NCI-H1092 treated with DMSO at 0.1 percent for 48 hours (cell line): ENCODE measurements at regions not wholly inside any gene's neighbourhood (a gene's known extent, or its start where the extent isn't known, plus 50 kb on each side); places are given as distances from the start of the nearest gene placed in this dataset.
A peak's percentile ranks its signal among the peaks of the same experiment; 100 is the strongest.
"Not testable (repeated sequence)": the region's sequence is repeated elsewhere in the genome, so short reads cannot be mapped to it uniquely, and the experiment has no call there.

Experiments
- DNase-seq: peaks from one replicate; lab custom pipeline; 2025; lab: John Stamatoyannopoulos, UW

DNA sequence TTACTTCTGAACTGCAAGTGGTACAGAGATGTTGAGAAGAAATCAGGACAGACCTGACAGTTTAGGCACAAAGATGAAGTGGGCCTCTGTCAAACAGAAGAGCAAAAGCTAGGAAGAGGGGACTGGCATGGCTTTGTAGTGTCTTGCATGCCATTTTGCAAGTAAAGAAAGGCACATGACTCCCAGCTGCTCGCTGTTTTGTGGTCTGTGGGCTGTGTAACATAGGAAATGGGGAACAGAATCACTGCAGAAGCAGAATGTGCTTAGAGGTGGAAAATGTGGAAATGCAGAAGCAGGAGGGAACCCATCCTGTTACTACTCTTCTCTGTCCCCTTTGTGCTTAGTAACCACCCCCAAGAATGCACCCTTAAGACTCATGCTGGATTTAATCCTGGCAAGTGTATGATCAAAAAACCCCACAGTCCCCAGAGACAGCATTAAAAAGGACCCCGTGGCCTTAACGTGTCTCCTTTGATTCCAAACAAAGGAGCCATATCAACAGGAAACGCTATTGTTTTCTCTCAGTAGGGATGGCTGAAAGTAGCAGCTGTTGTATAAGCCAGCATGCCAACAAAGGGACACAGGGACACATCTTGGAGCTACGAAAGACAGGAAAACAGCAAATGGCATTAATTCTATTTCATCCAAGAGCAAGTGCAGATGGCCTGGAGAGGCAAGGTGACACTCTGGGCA is 177.6 kb upstream of the GLRA2 start:
- peak; percentile 36 for DNase-seq

DNA sequence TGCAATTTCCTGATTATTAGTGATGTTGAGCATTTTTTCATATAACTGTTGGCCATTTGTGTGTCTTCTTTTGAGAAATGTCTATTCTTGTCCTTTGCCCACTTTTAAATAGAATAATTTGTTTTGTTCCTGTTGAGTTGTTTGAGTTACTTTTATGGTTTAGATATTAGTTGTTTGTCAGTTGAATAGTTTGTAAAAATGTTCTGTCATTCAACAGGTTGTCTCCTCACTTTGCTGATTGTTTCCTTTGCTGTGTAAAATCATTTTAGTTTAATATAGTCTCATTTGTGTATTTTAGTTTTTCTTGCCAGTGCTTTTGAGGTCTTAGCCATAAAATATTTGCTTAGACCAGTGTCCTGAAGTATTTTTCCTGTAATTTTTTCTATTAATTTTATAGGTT is 181.8 kb upstream of the GLRA2 start:
- no peak for DNase-seq

DNA sequence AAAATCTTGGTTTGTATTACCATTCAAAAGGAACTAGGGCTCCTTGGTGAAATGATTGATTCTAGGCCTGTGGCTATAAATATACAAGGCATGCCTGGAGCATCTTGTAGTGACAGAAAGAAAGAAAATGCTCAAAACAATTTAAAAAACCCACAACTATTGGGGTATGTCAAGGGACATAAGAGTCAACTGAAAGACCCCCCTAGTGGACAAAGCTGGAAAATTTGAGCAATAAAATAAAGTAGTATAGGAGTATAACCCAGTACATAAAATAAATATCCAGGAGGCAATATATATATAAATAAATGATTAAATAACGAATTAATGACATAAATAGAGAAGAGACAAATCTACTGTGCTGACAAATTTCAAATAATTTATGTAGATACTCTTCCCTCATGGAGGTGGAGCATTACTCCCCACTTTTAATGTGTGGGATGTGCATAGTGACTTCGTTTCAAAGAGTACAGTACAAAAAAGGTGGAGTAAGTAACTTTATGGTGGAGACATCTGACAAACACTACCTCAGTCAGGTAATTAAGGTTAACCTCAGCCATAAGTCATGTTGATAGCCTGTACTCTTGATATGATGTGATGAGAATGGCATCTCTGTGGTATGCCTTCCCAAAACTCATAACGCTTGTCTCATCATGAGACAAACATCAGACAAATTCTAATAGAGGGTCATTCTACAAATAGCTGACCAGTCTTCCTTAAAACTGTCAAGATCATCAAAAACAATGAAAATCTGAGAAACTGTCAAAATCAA is 185.0 kb upstream of the GLRA2 start:
- DNase-seq: no peak

DNA sequence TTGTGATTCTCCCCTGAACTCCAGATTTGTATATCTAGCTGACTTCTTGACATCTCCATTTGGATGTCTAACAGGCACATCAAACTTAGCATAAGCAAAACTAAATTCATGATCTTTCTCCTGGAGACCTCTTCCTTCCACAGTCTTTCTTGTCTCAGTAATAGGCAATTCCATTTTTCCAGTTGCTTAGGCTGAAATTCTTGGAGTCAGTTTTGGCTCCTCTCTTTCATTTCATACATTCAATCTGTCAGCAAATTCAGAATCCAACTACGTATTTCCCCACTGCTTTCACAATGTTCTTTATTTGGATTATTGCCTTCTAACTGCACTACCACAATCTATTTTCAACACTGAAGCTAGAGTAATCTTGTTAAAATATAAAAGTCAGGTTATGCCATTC is 219.9 kb upstream of the GLRA2 start:
- no peak for DNase-seq

DNA sequence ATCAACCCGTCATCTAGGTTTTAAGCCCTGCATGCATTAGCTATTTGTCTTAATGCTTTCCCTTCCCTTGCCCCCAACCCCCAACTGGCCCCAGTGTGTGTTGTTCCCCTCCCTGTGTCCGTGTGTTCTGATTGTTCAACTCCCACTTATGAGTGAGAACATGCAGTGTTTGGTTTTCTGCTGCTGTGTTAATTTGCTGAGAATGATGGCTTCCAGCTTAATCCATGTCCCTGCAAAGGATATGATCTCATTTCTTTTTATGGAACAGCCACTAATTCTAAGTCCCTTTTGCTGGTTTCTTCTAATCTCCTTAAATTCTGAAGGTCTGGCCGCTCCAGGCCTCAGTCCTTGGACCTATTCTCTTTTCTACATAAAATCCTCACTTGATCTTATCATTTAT is 220.4 kb upstream of the GLRA2 start:
- not testable (repeated sequence) for DNase-seq

DNA sequence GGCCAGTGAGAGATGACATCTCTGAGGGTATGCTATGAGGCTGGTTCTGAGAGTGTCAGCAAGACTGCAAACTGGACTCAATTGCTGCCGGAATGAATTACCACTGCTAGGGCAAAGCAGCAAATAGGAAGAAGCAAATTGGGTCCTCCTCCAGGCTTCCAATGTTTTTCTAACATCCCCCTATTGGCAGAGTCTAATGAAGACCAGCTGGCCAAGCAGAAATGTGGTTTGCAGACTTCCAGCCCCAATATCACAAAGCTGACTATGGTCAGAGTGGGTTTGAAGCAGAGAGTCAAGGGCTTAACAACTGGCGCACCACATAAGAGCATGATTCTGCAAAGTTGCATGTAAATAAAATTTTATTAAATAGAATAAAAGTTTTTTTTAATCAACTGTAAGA is 225.4 kb upstream of the GLRA2 start:
- DNase-seq: no peak

DNA sequence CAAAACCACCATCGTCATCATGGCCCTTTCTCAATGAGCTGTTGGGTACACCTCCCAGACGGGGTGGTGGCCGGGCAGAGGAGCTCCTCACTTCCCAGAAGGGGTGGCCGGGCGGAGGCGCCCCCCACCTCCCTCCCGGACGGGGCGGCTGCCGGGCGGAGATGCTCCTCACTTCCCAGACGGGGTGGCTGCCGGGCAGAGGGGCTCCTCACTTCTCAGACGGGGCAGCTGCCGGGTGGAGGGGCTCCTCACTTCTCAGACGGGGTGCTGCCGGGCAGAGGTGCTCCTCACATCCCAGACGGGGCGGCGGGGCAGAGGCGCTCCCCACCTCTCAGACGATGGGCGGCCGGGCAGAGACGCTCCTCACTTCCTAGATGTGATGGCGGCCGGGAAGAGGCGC is 226.8 kb upstream of the GLRA2 start:
- DNase-seq: not testable (repeated sequence)

DNA sequence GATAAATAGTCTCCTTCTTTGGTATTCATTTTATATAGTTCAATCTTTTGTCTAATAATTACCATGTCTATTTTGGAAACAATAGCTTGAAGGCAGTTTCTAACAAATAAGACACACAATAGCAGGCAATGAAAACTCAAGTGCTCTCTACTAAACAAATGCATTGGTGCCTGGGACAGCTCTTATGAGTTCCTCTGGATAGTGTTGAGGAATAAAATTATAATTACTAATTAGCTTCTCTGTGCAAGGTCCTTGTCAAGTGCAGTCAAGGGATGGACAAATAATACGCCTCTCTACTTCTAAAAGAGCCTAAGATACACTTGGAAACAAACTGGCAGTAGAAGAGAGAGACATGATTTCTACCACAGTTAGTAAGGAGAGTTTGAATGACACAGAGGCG is 229.0 kb upstream of the GLRA2 start:
- no peak for DNase-seq

DNA sequence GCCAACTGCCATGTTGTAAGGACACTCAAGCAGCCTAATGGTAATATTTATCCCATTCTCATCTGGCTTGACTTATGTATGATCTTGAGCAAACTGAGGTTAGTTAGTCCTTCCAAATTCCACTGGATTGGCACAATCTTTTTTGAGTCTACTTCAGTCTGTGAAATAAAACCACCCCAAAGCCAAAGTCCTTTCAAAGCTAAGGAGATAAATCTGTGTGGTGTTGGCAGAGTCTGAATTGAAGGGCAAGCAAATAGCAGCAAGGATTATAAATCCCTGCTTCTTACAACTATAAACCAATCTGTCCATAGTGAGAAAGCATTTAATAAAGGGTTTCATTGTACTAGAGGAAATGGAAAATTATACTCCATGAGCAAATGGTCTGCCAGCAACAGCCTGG is 233.9 kb upstream of the GLRA2 start:
- DNase-seq: no peak

DNA sequence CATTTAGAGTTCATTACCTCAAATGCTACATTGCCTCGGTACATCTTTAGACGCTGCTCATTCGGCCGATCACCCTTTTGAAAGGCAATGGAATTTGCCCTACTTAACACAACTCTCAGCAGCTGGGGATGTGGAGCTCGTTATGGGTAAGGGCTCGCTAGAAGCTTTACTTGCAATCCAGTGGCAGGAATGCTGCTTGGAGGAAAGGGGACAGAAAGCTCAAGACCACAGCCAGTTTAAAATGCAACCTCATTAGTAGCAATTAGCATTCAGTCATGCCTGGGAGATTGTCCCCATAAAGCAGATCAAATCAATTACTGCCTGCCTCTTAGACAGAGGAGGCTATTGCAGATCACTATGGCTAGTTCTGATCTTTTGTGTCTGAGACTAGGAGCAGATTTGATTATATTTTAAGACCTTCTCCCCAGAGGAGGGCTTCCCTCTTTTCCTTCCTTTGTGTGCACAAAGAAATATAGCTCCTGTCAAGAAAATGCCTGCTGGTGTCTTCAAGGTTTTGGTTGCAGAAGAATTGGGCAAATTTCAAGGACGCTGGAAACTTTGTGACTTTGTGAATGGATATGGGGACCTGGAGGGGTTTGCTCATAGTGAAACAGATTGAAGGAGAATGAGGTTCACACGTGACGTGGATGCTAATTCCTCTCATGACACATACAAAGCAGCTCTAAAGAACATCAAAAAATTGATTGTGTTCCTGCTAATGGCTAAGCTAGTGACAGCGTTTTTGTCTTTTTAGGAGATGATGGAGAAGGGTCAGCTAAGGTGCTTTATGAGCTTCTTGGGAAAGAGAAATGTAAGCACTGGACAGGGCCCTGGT is 237.5 kb upstream of the GLRA2 start:
- DNase-seq: no peak

DNA sequence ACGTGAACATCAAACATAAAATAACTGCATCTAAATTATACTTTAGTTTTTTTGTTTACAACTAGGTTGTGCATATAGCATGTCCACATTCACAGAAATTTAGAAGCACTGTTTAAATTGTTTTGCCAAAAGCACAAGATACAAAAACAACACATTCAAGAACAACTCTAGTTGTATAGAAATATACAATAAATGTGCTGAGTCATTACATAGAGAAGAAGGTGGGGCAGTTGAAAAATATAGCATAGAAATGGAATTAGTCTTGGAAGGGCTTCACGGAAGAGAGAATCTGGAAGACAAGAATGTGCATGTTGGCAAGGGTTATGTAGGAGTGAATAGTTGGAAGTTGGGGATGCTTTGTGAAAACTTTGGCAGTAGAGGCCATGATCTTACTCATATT is 239.0 kb upstream of the GLRA2 start:
- no peak for DNase-seq

DNA sequence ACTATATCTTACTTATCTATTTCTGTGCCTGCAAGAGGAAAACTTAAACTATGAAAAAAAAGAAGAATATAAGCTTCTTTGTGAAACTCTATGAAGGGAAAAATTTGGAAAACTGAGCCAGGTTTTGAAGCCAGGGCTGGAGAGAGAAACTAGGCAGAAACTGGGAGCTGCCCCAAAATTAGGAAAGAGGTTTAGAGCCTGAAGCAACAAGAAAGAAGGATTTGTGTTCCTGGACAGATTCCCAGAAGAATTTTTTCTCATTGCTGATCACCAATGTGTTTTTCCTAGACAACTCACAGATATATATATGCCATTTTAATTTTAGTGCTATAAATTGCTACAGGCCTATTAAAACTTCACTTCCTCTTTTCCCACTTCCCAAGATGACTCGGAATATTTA is 245.0 kb upstream of the GEMIN8 start:
- no peak for DNase-seq

DNA sequence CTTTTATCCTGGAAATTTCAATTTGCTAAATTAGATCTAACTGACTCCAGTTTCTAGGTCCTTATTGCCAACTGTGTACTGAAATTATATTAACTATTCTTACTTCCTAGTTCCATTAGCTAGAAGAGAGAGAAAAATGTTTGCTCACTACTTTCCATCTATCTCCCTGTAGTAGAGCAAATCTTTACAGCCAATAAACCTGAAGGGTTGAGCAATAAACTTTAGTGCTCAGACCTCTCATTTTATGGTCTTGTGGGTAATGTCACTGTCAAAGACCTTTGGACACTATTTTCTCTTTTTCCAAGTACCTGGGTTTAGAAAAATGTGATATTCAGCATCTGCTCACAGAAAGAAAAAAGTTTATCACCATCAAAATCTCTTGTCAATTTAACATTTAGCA is 237.5 kb upstream of the GEMIN8 start:
- DNase-seq: no peak

DNA sequence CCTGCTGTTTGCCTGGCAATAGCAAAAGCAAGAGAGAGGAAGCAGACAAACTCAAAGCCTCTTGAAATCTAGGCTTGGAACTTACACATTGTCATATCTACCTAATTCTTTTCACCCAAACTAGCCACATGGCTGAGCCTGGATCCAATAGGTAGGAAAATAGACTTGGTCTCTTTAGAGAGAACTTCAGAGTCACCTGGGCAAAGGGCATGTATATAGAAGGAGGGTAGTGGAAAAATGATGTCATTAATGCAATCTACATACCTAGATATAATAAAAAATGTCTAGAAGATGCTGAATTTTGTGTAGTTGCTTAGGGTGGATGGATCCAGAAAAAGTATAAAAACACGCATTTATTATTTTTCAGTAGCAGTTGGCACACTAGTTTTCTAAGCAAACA is 237.0 kb upstream of the GEMIN8 start:
- no peak for DNase-seq

DNA sequence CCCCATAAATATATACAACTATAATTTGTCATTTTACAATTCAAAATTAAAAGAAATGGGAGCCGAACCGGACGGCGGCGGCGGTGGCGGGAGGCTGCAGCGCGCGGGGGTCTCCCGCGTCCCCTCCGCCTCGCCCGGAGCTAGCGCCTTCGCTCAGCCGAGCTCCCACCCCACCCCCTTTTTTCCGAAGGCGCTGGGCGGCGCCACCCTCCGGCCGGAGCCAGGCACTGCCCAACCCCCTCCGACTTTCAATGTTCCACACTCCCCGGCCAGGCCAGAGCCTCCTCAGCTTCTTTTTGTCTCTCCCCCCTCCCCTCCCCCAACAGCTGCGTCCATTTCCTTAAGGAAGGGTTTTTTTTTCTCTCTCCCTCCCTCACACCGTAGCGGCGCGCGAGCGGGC is 214.1 kb upstream of the GEMIN8 start:
- no peak for DNase-seq

DNA sequence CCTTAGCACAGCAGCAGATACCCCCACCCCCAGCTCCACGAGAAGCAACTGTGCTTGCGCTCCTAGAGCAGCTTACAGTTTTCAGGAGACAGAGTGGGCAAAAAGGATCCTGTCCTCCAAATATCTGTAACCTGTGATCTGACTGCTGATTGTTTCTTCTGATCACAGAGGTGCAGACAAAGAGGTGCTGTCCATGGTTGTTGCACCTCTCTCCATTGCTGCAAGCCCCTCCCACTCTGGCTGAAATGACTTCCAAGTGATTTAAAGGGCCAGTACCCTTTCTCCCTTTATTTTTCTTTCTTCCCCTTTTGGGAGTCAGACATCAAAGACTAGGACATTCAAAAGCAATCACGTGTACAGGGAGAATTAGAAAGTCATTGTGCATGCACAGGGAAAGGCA is 205.3 kb upstream of the GEMIN8 start:
- no peak for DNase-seq

DNA sequence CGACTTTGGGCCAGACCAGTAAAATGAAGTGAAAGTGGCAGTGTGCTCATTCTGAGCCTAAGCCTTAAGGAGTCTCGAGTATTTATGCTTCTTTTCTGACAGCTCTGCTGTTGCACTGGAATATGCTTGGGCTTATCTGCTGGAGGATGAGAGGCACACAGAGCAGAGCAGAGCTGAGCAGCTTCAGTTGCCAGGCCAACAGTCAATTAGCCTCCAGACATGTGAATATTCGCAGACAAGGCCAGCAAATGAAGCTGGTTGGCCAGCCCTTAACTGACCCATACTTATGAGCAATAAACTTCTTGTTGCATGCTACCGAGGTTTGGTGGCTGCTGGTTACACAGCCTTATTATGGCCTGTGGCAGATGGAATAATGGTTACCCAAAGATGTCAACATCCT is 203.0 kb upstream of the GEMIN8 start:
- DNase-seq: no peak

DNA sequence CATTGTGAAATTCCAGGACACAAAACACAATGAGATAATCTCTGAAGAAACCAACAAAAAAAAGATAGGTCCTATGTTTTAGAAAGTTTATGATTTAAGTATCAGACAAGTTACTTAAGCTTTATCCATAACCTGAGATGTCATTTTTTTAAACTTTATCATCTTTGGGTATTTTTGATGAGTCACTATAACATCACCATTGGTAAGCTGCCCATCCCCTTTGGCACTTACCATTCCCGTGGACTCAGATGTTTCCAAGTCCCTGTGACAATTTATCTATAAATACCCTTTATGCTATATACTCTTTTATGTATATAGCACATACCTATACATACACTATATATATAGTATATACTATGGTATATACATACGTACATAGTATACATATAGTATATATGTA is 198.9 kb upstream of the GEMIN8 start:
- DNase-seq: no peak

DNA sequence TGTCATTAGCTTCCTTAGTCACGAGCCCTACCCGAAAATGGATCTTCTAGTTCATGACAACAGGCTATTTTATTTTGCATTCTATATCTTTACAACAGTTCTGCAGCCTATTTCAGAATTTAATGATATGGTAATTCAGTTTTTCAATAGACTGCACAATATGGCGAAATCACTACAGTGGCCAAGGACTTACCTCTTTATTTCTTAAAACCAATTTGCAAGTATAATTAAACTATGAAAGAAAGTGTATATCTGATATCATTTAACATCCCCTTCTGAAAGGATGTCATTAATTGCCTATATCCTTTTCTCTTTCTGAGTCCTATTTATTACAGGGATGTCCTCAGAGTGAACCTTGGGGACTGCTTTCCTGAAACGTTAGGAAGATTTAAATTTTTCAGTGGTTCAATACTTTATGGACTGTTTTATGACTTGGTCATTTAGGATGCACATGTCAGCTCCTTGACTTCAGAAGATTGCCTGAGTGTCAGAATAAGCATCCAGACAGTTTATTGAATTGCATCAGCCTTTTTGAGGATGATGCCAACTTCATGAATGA is 190.8 kb upstream of the GEMIN8 start:
- DNase-seq: no peak

DNA sequence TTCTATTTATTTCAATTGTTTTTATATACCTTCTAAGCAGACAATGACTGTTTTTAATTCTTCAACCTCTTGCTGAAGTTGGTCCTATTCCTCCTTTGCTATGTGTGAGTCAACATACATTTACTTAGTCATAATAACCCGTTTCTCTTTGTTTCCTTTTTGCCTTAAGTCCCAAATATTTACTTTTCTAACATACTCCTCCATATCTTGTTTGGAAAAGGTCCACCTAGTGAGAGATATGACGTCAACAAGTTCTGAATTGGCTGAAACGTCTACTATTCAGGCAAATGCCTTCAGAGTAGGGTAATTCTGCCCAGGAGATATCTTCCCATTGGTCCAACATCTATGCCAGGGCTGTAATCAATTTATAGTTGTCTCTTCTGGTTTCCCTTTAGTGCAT is 179.3 kb upstream of the GEMIN8 start:
- no peak for DNase-seq

DNA sequence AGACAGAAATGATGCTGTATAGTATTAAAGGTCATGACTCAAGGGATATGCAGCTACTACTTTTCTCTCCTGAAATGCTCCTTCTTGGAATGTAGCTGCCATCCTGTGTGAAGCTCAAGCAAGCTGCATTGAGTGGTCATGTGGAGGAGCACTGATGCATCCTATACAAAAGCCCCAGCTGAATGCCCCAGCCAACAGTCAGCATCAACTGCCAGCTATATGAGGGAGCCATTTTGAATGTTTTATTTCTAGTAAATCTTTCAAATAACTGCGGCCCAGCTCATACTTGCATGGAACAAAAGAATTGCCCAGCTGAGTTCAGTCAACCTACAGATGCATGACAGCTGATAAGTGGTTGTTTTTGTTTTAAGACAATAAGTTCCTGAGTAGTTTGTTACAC is 165.0 kb upstream of the GEMIN8 start:
- no peak for DNase-seq

DNA sequence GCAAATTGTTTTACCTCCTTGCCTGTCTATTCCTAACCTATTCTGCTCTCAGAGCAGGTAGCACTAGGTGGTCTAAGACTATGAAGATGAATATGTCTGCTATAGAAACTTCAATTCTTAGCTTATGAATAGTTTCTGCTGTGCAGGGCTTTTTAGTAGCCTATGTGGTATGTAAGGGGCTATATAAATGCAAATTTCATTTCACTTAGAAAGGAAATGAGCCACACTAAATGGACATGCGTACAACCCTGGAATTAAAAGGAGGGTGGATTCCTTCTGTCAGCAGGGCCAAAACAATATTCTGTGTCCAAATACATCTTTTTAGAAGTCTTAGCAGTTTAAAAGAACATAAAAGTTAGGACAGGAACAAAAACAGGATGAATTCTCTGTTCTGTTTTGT is 163.9 kb upstream of the GEMIN8 start:
- DNase-seq: no peak

DNA sequence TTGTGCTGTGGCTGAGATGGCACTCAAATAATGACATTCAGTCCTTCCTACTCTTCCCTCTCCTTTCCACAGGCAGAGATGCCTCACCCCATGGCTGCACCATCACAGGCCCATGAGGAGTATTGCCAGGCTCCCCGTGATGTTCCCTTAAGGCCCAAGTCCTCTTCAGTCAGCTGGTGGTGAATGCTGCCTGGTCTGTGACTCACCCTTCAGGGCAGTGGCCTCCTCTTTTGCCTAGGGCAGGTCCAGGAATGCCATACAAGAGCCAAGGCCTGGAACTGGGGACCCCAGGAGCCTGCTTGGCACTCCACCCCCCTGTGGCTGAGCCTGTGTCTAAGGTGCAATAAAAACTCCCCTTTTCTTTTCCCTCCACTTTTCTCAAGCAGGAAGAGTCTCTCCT is 144.2 kb upstream of the GEMIN8 start:
- no peak for DNase-seq
